Loucy (cell line): ENCODE measurements at regions not wholly inside any gene's neighbourhood (a gene's known extent, or its start where the extent isn't known, plus 50 kb on each side); places are given as distances from the start of the nearest gene placed in this dataset.

Source experiments
- H2AFZ ChIP-seq: fragments of 200-600 bp; sonication (generic); 2 replicates; pipeline ENCODE4 v1.6.0; 2016; ENCODE audit warnings: antibody characterized with exemption, mild to moderate bottlenecking, low read length, moderate library complexity
- H3F3A ChIP-seq: fragments of 200-600 bp; 2 replicates; pipeline ENCODE4 v1.6.0; 2016; ENCODE audit warnings: antibody characterized with exemption, low read depth, mild to moderate bottlenecking
- H3K27me3 ChIP-seq: fragments of 200-600 bp; sonication (generic); 2 replicates; pipeline ENCODE4 v1.6.1; 2014; ENCODE audit warnings: low read length, mild to moderate bottlenecking; ENCODE audit not compliant: insufficient read depth, poor library complexity, severe bottlenecking
- H3K36me3 ChIP-seq: fragments of 200-600 bp; sonication (generic); 2 replicates; pipeline ENCODE4 v1.6.1; 2016; ENCODE audit warnings: low read length; ENCODE audit not compliant: insufficient read depth
- H3K4me1 ChIP-seq: fragments of 200-600 bp; sonication (generic); 2 replicates; pipeline ENCODE4 v1.5.1; 2014; ENCODE audit warnings: low read length, mild to moderate bottlenecking; ENCODE audit not compliant: insufficient read depth, poor library complexity, severe bottlenecking
- H3K4me2 ChIP-seq: fragments of 200-600 bp; sonication (generic); 2 replicates; pipeline ENCODE4 v1.6.0; 2014; ENCODE audit warnings: antibody characterized with exemption, low read length, low read depth, mild to moderate bottlenecking; ENCODE audit not compliant: poor library complexity, severe bottlenecking
- H3K4me3 ChIP-seq: fragments of 200-600 bp; sonication (generic); 2 replicates; pipeline ENCODE4 v1.5.1; 2014; ENCODE audit warnings: low read length, mild to moderate bottlenecking, mixed read lengths; ENCODE audit not compliant: poor library complexity, severe bottlenecking
- H3K79me2 ChIP-seq: fragments of 200-600 bp; sonication (generic); 2 replicates; pipeline ENCODE4 v1.6.1; 2014; ENCODE audit warnings: low read length; ENCODE audit not compliant: insufficient read depth
- H3K9ac ChIP-seq: fragments of 200-600 bp; sonication (generic); 2 replicates; pipeline ENCODE4 v1.6.0; 2014; ENCODE audit warnings: mild to moderate bottlenecking, low read depth, low read length, moderate library complexity; ENCODE audit not compliant: poor library complexity, severe bottlenecking
- H3K9me2 ChIP-seq: fragments of 200-600 bp; sonication (generic); replicated peaks from 2 replicates; pipeline ENCODE4 v1.6.1; 2016; ENCODE audit warnings: low read depth, low read length, mixed read lengths
- H3K9me3 ChIP-seq: fragments of 200-600 bp; sonication (generic); 2 replicates; pipeline ENCODE4 v1.6.1; 2014; ENCODE audit warnings: mild to moderate bottlenecking, antibody characterized with exemption, low read length, low read depth; ENCODE audit not compliant: insufficient read depth
- H4K20me1 ChIP-seq: fragments of 200-600 bp; sonication (generic); 2 replicates; pipeline ENCODE4 v1.6.0; 2014; ENCODE audit warnings: antibody characterized with exemption, low read length, mild to moderate bottlenecking; ENCODE audit not compliant: insufficient read depth, poor library complexity, severe bottlenecking
- EZH2phosphoT487 ChIP-seq: fragments of 200-600 bp; IDR thresholded peaks from 2 replicates; pipeline ENCODE4 v1.6.1; 2018; ENCODE audit warnings: antibody characterized with exemption, mild to moderate bottlenecking, moderate library complexity, borderline replicate concordance
- TF ChIP-seq, protein P1 (sequence below): fragments of 200-600 bp; sonication (generic); conservative IDR thresholded peaks from 2 replicates; pipeline ENCODE4 v1.5.1; 2014; ENCODE audit warnings: mild to moderate bottlenecking, antibody characterized with exemption, low read length

DNA sequence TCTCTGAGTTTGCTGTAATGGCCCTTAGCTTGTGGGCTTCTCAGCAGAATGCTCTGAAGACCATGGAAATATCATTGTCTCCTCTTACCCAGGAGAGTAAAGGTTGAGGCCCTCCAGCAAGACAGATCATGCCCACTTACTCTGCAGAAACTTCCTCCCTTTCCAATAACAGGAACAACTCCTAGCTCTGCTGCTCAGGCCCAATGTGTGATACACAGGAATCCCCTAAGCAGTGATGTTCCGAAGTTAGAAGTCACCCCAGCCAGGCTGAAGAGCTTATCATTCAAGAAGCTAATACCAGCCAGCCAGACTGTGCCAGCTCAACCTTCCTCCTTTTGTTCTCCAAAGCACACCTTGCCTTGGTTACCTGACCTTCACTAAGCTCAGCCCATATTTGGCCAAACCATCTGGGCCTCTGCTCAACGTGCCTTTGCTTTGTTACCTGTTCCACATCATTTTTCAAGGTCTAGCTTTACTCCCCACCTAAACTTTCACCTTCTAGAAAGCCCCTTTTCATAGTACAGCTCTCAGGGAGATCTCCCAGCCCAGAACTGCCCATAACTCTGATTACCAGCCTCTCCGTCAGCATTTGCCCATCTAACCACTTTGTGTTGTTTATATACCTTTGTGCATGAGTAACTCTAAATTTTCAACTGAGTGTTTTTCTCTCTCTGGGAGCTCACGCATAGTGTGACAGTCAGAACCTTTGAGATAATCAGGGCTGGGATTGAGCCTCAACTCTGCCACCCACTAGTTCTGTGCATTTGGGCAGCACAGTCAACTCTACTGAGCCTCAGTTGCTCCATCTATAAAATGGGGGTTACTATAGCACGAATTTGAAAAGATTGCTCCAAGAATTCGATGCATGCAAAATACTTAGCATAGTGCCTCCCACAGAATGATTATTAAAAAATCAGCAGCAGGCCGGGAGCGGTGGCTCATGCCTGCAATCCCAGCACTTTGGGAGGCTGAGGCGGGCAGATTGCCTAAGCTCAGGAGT lies 107.6 kb upstream of the CPEB4 start:
- Histone ChIP-seq H3K9me3 (no peaks in the 10 kb centered on the region), H3K4me1 (peaks cover 10% of the 10 kb centered on the region), H3K9ac (no peak overlapping the region), H2AFZ (no peak overlapping the region), H3K79me2 (no peaks in the 10 kb centered on the region), H3K4me3 (no peak overlapping the region), H3F3A (no peaks in the 10 kb centered on the region), H3K4me2 (no peak overlapping the region), H3K36me3 (no peaks in the 10 kb centered on the region), H4K20me1 (no peaks in the 10 kb centered on the region), H3K9me2 (no peaks in the 10 kb centered on the region), H3K27me3 (no peaks in the 10 kb centered on the region)
- TF ChIP-seq, protein P1, sequence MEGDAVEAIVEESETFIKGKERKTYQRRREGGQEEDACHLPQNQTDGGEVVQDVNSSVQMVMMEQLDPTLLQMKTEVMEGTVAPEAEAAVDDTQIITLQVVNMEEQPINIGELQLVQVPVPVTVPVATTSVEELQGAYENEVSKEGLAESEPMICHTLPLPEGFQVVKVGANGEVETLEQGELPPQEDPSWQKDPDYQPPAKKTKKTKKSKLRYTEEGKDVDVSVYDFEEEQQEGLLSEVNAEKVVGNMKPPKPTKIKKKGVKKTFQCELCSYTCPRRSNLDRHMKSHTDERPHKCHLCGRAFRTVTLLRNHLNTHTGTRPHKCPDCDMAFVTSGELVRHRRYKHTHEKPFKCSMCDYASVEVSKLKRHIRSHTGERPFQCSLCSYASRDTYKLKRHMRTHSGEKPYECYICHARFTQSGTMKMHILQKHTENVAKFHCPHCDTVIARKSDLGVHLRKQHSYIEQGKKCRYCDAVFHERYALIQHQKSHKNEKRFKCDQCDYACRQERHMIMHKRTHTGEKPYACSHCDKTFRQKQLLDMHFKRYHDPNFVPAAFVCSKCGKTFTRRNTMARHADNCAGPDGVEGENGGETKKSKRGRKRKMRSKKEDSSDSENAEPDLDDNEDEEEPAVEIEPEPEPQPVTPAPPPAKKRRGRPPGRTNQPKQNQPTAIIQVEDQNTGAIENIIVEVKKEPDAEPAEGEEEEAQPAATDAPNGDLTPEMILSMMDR, result no peak
- no peak for TF ChIP-seq EZH2phosphoT487

DNA sequence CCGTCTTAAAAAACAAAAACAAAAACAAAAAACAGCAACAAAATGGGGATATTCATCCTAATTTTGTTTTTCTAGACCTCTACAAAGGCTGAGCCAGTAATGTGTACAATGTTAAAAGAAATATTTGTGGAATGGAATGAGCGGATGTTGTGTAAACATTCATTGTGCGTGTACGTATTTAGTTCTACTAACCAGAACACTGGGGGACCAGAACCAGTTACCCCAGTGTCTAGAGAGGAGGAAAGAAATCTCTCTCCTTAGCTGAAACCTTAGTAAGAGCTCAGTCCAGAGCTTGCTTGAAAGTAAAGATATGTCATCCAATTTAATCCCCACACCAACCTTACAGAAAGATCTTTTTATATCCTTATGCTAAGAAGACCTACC lies 106.7 kb upstream of the CPEB4 start:
- Histone ChIP-seq H3K4me1 (peaks cover 10% of the 10 kb centered on the region), H3K9me2 (no peaks in the 10 kb centered on the region), H3K9me3 (no peaks in the 10 kb centered on the region), H2AFZ (peak overlapping the region; percentile 77), H3K79me2 (no peaks in the 10 kb centered on the region), H3F3A (no peaks in the 10 kb centered on the region), H4K20me1 (no peaks in the 10 kb centered on the region), H3K9ac (no peak overlapping the region), H3K4me2 (no peak overlapping the region), H3K4me3 (no peak overlapping the region), H3K27me3 (no peaks in the 10 kb centered on the region), H3K36me3 (no peaks in the 10 kb centered on the region)
- TF ChIP-seq EZH2phosphoT487, result no peak
- TF ChIP-seq, protein P1, result no peak

DNA sequence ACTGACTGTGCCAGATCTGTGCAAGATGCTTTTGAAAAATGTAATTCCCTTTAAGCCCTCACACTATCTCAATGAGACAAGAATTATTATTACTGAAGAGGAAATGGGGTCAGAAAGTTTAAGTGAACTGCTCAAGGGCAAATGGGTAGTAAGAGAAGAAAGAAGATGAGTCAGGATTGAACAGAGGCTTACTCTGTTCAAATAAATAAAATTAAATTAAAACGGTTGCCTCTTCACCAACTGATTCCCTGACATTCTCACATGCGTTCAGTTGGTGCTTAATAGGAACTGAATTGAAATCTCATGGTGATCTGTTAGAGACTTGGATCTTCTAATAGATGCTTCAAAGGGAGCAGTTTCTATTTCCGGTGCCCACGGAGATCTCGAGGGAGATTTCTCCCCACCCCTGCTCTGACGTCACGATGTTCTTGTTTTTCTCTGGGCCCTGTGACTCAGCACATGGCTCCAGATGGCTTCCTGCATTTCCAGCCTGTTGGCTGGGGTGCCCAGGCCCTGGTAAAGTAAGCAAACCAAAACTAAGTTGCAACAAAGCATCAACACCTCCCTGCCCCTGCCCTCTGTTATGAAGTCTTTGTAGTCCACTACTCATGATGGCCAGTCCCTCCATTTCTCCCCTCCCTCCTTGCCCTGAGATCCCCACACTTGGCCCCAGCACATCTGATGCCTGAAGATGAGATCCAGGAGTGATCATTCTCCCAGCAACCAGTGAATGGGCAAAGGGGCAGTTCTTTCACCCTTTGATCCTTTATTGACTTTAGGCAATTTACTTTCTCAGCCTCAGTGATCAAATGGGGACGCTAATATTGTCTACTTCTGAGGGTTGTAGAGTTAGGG lies 106.1 kb upstream of the CPEB4 start:
- no peaks in the 10 kb centered on the region for H3K79me2 ChIP-seq
- H4K20me1 ChIP-seq, result no peaks in the 10 kb centered on the region
- H3K9ac ChIP-seq, result no peak overlapping the region
- peaks cover 10% of the 10 kb centered on the region for H3K4me1 ChIP-seq
- H3K27me3 ChIP-seq, result no peaks in the 10 kb centered on the region
- H3K4me2 ChIP-seq, result peak overlapping the region; percentile 38
- no peaks in the 10 kb centered on the region for H3K9me3 ChIP-seq
- no peaks in the 10 kb centered on the region for H3F3A ChIP-seq
- H3K36me3 ChIP-seq, result no peaks in the 10 kb centered on the region
- TF ChIP-seq, protein P1, result no peak
- TF ChIP-seq EZH2phosphoT487, result no peak
- H3K9me2 ChIP-seq, result no peaks in the 10 kb centered on the region
- peak overlapping the region; percentile 77 for H2AFZ ChIP-seq
- peak overlapping the region; percentile 16 for H3K4me3 ChIP-seq
